Thyroid gland (tissue), 4 donors: ENCODE measurements at regions not wholly inside any gene's neighbourhood (a gene's known extent, or its start where the extent isn't known, plus 50 kb on each side); places are given as distances from the start of the nearest gene placed in this dataset.

Experiments used
- CTCF ChIP-seq, 6 experiments: fragments of 200-600 bp in 3 of 6; fragments of 450-650 bp in 3 of 6; sonication (generic) in 3 of 6; IDR thresholded peaks; one replicate each; pipeline ENCODE4 v1.5.1; 2016 to 2019; ENCODE audit warnings: antibody characterized with exemption in 6 of 6, mild to moderate bottlenecking in 2 of 6, inconsistent platforms in 1 of 6, moderate library complexity in 1 of 6
- POLR2A ChIP-seq, 2 donors: fragments of 450-650 bp; IDR thresholded peaks; one replicate each; pipeline ENCODE4 v1.6.1; 2017; ENCODE audit warnings: antibody characterized with exemption in 2 of 2, mild to moderate bottlenecking in 2 of 2, moderate library complexity in 1 of 2

- TF ChIP-seq CTCF (IDR thresholded peaks at IDR 0.05) (no peak), POLR2A (IDR thresholded peaks at IDR 0.05) (no peak)
Observed at GRCh38 chr2:62576276-62576939, 70.4 kb upstream of the TMEM17 start.
